RWPE2 (cell line): ENCODE measurements at regions not wholly inside any gene's neighbourhood (a gene's known extent, or its start where the extent isn't known, plus 50 kb on each side); places are given as distances from the start of the nearest gene placed in this dataset.
"Not testable (repeated sequence)": the region's sequence is repeated elsewhere in the genome, so short reads cannot be mapped to it uniquely, and the experiment has no call there.

ENCODE experiments used
- ATAC-seq: fragments of 200-7000 bp; cut with Tn5 transposase; 3 replicates; pipeline ENCODE4 v1.9.1; 2021; ENCODE audit warnings: low read depth
- DNase-seq: peaks from one replicate; pipeline ENCODE4 v3.0.0-alpha.2; 2020; ENCODE audit warnings: low spot score
- H3K27ac ChIP-seq: fragments of 450-650 bp; 2 replicates; pipeline ENCODE4 v1.5.1; 2017; ENCODE audit warnings: mild to moderate bottlenecking; ENCODE audit not compliant: poor library complexity, severe bottlenecking
- H3K27me3 ChIP-seq: fragments of 250-450 bp; sonication (Bioruptor Pico); 2 replicates; pipeline ENCODE4 v1.5.1; 2021; ENCODE audit warnings: mild to moderate bottlenecking, moderate library complexity; ENCODE audit not compliant: insufficient read depth, poor library complexity, severe bottlenecking
- H3K36me3 ChIP-seq: fragments of 250-450 bp; sonication (Bioruptor Pico); 2 replicates; pipeline ENCODE4 v1.5.1; 2020; ENCODE audit warnings: low read depth, mild to moderate bottlenecking, moderate library complexity
- H3K4me1 ChIP-seq: fragments of 250-450 bp; sonication (Bioruptor Pico); 2 replicates; pipeline ENCODE4 v1.5.1; 2021; ENCODE audit warnings: mild to moderate bottlenecking, moderate library complexity; ENCODE audit not compliant: insufficient read depth, poor library complexity, severe bottlenecking
- H3K4me3 ChIP-seq: fragments of 250-450 bp; sonication (Bioruptor Pico); 2 replicates; pipeline ENCODE4 v1.5.1; 2021; ENCODE audit warnings: mild to moderate bottlenecking, moderate library complexity; ENCODE audit not compliant: severe bottlenecking
- H3K9me3 ChIP-seq: fragments of 250-450 bp; sonication (Bioruptor Pico); 2 replicates; pipeline ENCODE4 v1.5.1; 2021; ENCODE audit warnings: mild to moderate bottlenecking, moderate library complexity; ENCODE audit not compliant: severe bottlenecking
- TF ChIP-seq, protein P1 (sequence below): fragments of 450-650 bp; IDR thresholded peaks from one replicate; pipeline ENCODE4 v1.5.1; 2017; ENCODE audit warnings: mild to moderate bottlenecking, moderate library complexity; ENCODE audit not compliant: poor library complexity, severe bottlenecking

DNA sequence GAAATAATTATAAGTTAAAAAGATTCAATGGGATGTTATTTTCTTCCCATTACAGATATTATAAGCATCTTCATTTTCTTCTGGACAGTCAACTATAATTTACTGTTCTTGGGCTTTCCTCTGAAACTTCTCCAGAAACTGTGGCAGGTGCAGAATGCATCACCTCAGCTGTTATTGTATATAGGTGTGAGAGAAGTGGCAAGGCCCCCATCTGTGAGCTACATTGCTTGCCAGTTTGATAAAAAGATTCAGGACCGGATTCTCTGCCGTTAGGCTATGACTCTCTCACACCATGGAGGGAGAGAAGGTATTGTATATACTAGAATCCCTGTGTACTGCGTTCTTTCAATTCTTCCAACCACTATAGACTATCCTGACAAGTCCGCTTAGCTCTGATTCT, 135.8 kb upstream of the CENPW start:
- TF ChIP-seq, protein P1, sequence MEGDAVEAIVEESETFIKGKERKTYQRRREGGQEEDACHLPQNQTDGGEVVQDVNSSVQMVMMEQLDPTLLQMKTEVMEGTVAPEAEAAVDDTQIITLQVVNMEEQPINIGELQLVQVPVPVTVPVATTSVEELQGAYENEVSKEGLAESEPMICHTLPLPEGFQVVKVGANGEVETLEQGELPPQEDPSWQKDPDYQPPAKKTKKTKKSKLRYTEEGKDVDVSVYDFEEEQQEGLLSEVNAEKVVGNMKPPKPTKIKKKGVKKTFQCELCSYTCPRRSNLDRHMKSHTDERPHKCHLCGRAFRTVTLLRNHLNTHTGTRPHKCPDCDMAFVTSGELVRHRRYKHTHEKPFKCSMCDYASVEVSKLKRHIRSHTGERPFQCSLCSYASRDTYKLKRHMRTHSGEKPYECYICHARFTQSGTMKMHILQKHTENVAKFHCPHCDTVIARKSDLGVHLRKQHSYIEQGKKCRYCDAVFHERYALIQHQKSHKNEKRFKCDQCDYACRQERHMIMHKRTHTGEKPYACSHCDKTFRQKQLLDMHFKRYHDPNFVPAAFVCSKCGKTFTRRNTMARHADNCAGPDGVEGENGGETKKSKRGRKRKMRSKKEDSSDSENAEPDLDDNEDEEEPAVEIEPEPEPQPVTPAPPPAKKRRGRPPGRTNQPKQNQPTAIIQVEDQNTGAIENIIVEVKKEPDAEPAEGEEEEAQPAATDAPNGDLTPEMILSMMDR: no peak
- no peak for ATAC-seq
- H3K4me1 ChIP-seq: no peaks in the 10 kb centered on the region
- no peaks in the 10 kb centered on the region for H3K9me3 ChIP-seq
- H3K4me3 ChIP-seq: no peak overlapping the region
- no peak for DNase-seq
- H3K36me3 ChIP-seq: no peaks in the 10 kb centered on the region
- no peak overlapping the region for H3K27ac ChIP-seq
- H3K27me3 ChIP-seq: no peaks in the 10 kb centered on the region

GRCh38 chr6:126204598-126204997, 135.3 kb upstream of the CENPW start:
- H3K27me3 ChIP-seq: no peaks in the 10 kb centered on the region
- H3K4me1 ChIP-seq: no peaks in the 10 kb centered on the region
- no peak for ATAC-seq
- DNase-seq: no peak
- H3K9me3 ChIP-seq: no peaks in the 10 kb centered on the region
- no peak overlapping the region for H3K27ac ChIP-seq
- H3K4me3 ChIP-seq: no peak overlapping the region
- no peaks in the 10 kb centered on the region for H3K36me3 ChIP-seq
- TF ChIP-seq, protein P1: no peak

DNA sequence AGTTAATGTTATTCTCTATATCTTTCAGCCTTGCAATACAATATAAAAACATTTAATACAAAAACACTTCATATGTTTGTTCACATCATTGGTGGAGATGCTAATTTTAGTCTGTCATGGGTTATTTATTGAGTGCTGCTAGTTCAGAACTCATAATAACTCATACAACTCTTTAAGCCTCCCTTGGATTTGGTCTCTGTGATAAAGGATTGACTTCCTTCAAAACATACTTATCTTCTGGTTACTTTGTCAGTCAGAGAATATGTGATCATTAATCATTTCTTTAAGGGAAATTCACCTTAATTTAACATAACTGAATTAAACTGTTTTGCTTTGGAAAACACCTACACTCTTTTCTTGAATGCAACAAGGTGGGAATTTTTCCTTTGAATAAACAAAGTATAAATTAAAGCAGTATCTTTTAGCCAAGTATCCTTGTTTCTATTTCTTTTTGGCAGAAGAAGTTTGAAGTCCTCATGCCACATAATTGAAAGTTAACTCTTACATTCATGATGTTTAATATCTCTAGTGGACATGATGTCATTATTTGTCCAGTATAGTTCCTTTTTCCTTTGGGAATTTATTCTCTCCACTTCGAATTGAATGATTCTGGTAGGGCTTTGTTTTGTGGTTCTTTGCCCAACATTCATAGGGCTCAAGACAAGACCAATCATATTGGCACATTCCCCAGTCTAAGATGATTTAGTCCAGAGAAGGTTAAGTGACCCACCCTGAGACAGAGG, 133.2 kb upstream of the CENPW start:
- no peak for DNase-seq
- Histone ChIP-seq H3K36me3 (no peaks in the 10 kb centered on the region), H3K27ac (no peak overlapping the region), H3K4me3 (no peak overlapping the region), H3K9me3 (no peaks in the 10 kb centered on the region), H3K27me3 (no peaks in the 10 kb centered on the region), H3K4me1 (no peaks in the 10 kb centered on the region)
- TF ChIP-seq, protein P1: no peak
- no peak for ATAC-seq

- Histone ChIP-seq H3K27ac (no peak overlapping the region), H3K27me3 (no peaks in the 10 kb centered on the region), H3K36me3 (no peaks in the 10 kb centered on the region), H3K4me3 (no peak overlapping the region), H3K9me3 (no peaks in the 10 kb centered on the region), H3K4me1 (no peaks in the 10 kb centered on the region)
- no peak for ATAC-seq
- no peak for DNase-seq
- TF ChIP-seq, protein P1: no peak
These were observed 129.4 kb upstream of the CENPW start for GRCh38 chr6:126210398-126211075.

- TF ChIP-seq, protein P1: no peak
- Histone ChIP-seq H3K4me3 (no peak overlapping the region), H3K36me3 (no peaks in the 10 kb centered on the region), H3K9me3 (no peaks in the 10 kb centered on the region), H3K27me3 (no peaks in the 10 kb centered on the region), H3K4me1 (no peaks in the 10 kb centered on the region), H3K27ac (no peak overlapping the region)
- no peak for ATAC-seq
- no peak for DNase-seq
These were observed 122.4 kb upstream of the CENPW start for GRCh38 chr6:126217497-126217896.

DNA sequence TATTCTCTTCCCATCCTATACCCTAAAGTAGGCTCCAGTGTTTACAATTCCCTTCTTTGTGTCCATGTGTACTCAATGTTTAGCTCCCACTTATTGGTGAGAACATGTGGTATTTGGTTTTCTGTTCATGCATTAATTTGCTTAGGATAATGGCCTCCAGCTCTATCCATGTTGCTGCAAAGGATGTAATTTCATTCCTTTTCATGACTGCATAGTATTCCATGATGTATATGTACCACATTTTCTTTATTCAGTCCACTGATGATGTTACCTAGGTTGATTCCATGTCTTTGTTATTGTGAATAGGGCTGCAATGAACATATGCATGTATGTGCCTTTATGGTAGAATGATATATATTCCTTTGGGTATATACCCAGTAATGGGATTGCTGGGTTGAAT, 119.0 kb upstream of the CENPW start:
- not testable (repeated sequence) for DNase-seq, H3K9me3 ChIP-seq, ATAC-seq

More for the DNA sequence above, 119.0 kb upstream of the CENPW start:
- not testable (repeated sequence) for H3K27me3 ChIP-seq, H3K4me1 ChIP-seq, H3K36me3 ChIP-seq, H3K4me3 ChIP-seq, H3K27ac ChIP-seq
